H1 (cell line): ENCODE measurements at regions not wholly inside any gene's neighbourhood (a gene's known extent, or its start where the extent isn't known, plus 50 kb on each side); places are given as distances from the start of the nearest gene placed in this dataset.

Experiments
- CTCF ChIA-PET: fragments of 300-600 bp; sonication (Branson Sonifier 250); formaldehyde crosslinking; loops from one replicate; lab custom pipeline; 2021; ENCODE audit not compliant: partially characterized antibody; lab: Charles Lee
- POLR2A ChIA-PET: fragments of 300-600 bp; sonication (Branson Sonifier 250); formaldehyde crosslinking; loops from one replicate; lab custom pipeline; 2021; ENCODE audit warnings: inconsistent platforms; ENCODE audit not compliant: partially characterized antibody; lab: Charles Lee
- DNase-seq, 2 experiments: peaks; one replicate each; pipeline versions ENCODE4 v3.0.0 to v3.0.0-alpha.2; 2010 to 2022; ENCODE audit warnings: low spot score in 2 of 2, low read depth in 1 of 2, mixed read lengths in 1 of 2
- FAIRE-seq: peaks from 2 replicates; lab custom pipeline; 2011; peaks lifted over from hg19 to GRCh38; lab: Jason Lieb, UNC
- H2AFZ ChIP-seq: 2 replicates; pipeline ENCODE4 v1.8.1; 2012; ENCODE audit warnings: low read length, inconsistent platforms
- H2AK5ac ChIP-seq: 2 replicates; pipeline ENCODE4 v1.6.1; 2013; ENCODE audit warnings: low read depth, low read length
- H2BK120ac ChIP-seq: replicated peaks from 2 replicates; pipeline ENCODE3; 2013; ENCODE audit warnings: low read depth, low read length, inconsistent platforms
- H2BK12ac ChIP-seq: 2 replicates; pipeline ENCODE4 v1.6.1; 2013; ENCODE audit warnings: low read depth, low read length
- H2BK15ac ChIP-seq: 2 replicates; pipeline ENCODE4 v1.6.1; 2013; ENCODE audit warnings: low read length
- H2BK20ac ChIP-seq: 2 replicates; pipeline ENCODE4 v1.6.1; 2013; ENCODE audit warnings: low read length
- H2BK5ac ChIP-seq: 2 replicates; pipeline ENCODE4 v1.6.1; 2013; ENCODE audit warnings: low read depth, low read length
- H3K14ac ChIP-seq: 2 replicates; pipeline ENCODE4 v1.6.1; 2013; ENCODE audit warnings: inconsistent platforms; ENCODE audit not compliant: insufficient read length
- H3K18ac ChIP-seq: 2 replicates; pipeline ENCODE4 v1.6.1; 2013; ENCODE audit warnings: low read length; ENCODE audit errors: extremely low read depth
- H3K23ac ChIP-seq: 2 replicates; pipeline ENCODE4 v1.6.1; 2013; ENCODE audit warnings: inconsistent platforms; ENCODE audit not compliant: insufficient read length
- H3K23me2 ChIP-seq: 2 replicates; pipeline ENCODE4 v1.6.1; 2013; ENCODE audit warnings: low read depth, low read length
- H3K27ac ChIP-seq: 2 replicates; pipeline ENCODE4 v1.6.1; 2011; ENCODE audit warnings: low read depth, low read length, inconsistent platforms
- H3K27me3 ChIP-seq, 4 experiments: replicated peaks in 1 of 4; 1 replicate in 1 of 4; 2 replicates in 3 of 4; pipeline versions ENCODE4 v1.6.1 to v1.8.1; 2011 to 2013; ENCODE audit warnings: low read length in 3 of 4, mild to moderate bottlenecking in 3 of 4, inconsistent platforms in 2 of 4, mixed read lengths in 2 of 4, moderate library complexity in 1 of 4; ENCODE audit not compliant: control insufficient read depth in 3 of 4, insufficient read depth in 3 of 4; ENCODE audit errors: extremely low read depth in 1 of 4
- H3K36me3 ChIP-seq, 4 experiments: 2 replicates each; pipeline versions ENCODE4 v1.6.1 to v1.8.1; 2011 to 2013; ENCODE audit warnings: mild to moderate bottlenecking in 4 of 4, low read length in 3 of 4, moderate library complexity in 2 of 4, control low read depth in 1 of 4, inconsistent platforms in 1 of 4; ENCODE audit not compliant: insufficient read depth in 4 of 4, control insufficient read depth in 2 of 4
- H3K4ac ChIP-seq: replicated peaks from 2 replicates; pipeline ENCODE3; 2013; ENCODE audit warnings: low read length, low read depth, mixed read lengths, inconsistent platforms; ENCODE audit not compliant: insufficient read length
- H3K4me1 ChIP-seq, 4 experiments: replicated peaks in 1 of 4; 1 replicate in 1 of 4; 2 replicates in 3 of 4; pipeline versions ENCODE4 v1.6.1 to v1.8.1; 2011 to 2013; ENCODE audit warnings: low read length in 3 of 4, inconsistent platforms in 2 of 4, mixed read lengths in 1 of 4; ENCODE audit not compliant: insufficient read depth in 4 of 4, control insufficient read depth in 3 of 4
- H3K4me2 ChIP-seq, 2 experiments: 2 replicates each; pipeline versions ENCODE4 v1.6.1 to v1.8.1; 2011 to 2013; ENCODE audit warnings: low read depth in 2 of 2, low read length in 2 of 2, control low read depth in 1 of 2, inconsistent platforms in 1 of 2, mild to moderate bottlenecking in 1 of 2; ENCODE audit not compliant: insufficient read depth in 1 of 2
- H3K4me3 ChIP-seq, 4 experiments: fragments of 200-600, 300-600 bp in 1 of 4; sonication (generic), shearing (Covaris generic), sonication (Bioruptor Twin) in 1 of 4; 2 replicates each; pipeline versions ENCODE4 v1.5.1 to v1.8.1; 2011 to 2016; ENCODE audit warnings: low read length in 4 of 4, low read depth in 3 of 4, control low read depth in 2 of 4, inconsistent platforms in 2 of 4, mild to moderate bottlenecking in 2 of 4, mixed read lengths in 1 of 4, moderate library complexity in 1 of 4; ENCODE audit not compliant: insufficient read depth in 2 of 4; ENCODE audit errors: extremely low read depth in 1 of 4
- H3K56ac ChIP-seq: replicated peaks from 2 replicates; pipeline ENCODE3; 2013; ENCODE audit warnings: low read depth, mild to moderate bottlenecking, mixed read lengths, low read length, inconsistent platforms; ENCODE audit not compliant: insufficient read length
- H3K79me1 ChIP-seq: 2 replicates; pipeline ENCODE4 v1.6.1; 2013; ENCODE audit warnings: low read depth, low read length, control low read depth
- H3K79me2 ChIP-seq, 2 experiments: 2 replicates each; pipeline versions ENCODE4 v1.6.1 to v1.8.1; 2012 to 2013; ENCODE audit warnings: low read length in 2 of 2, mild to moderate bottlenecking in 2 of 2, inconsistent platforms in 1 of 2; ENCODE audit not compliant: insufficient read depth in 2 of 2, control insufficient read depth in 1 of 2
- H3K9ac ChIP-seq, 4 experiments: replicated peaks in 1 of 4; 1 replicate in 1 of 4; 2 replicates in 3 of 4; pipeline versions ENCODE4 v1.6.1 to v1.8.1; 2011 to 2013; ENCODE audit warnings: low read depth in 3 of 4, low read length in 3 of 4, control low read depth in 2 of 4, mild to moderate bottlenecking in 2 of 4, moderate library complexity in 2 of 4, inconsistent platforms in 1 of 4; ENCODE audit errors: extremely low read depth in 1 of 4
- H3K9me3 ChIP-seq, 2 experiments: 2 replicates each; pipeline versions ENCODE4 v1.6.1 to v1.8.1; 2012 to 2013; ENCODE audit warnings: mild to moderate bottlenecking in 2 of 2, moderate library complexity in 2 of 2, control low read depth in 1 of 2, inconsistent platforms in 1 of 2, low read depth in 1 of 2, low read length in 1 of 2, mixed read lengths in 1 of 2; ENCODE audit not compliant: insufficient read depth in 2 of 2
- H4K20me1 ChIP-seq, 2 experiments: replicated peaks in 1 of 2; 2 replicates each; pipeline versions ENCODE3 to v1.8.1; 2011 to 2013; ENCODE audit warnings: inconsistent platforms in 2 of 2, low read length in 2 of 2, mild to moderate bottlenecking in 1 of 2; ENCODE audit not compliant: insufficient read depth in 2 of 2, control insufficient read depth in 1 of 2
- H4K5ac ChIP-seq: 2 replicates; pipeline ENCODE4 v1.6.1; 2013; ENCODE audit warnings: low read length, low read depth, mixed read lengths, inconsistent platforms; ENCODE audit not compliant: insufficient read length
- H4K8ac ChIP-seq: 2 replicates; pipeline ENCODE4 v1.8.0; 2013; ENCODE audit warnings: mild to moderate bottlenecking, moderate library complexity, low read length, inconsistent platforms; ENCODE audit not compliant: insufficient read depth; ENCODE audit errors: extremely low read depth
- H4K91ac ChIP-seq: replicated peaks from 2 replicates; pipeline ENCODE3; 2013; ENCODE audit warnings: low read length, mixed read lengths, inconsistent platforms; ENCODE audit not compliant: insufficient read length
- ATF2 ChIP-seq: IDR thresholded peaks from 2 replicates; pipeline ENCODE4 v1.6.1; 2012; ENCODE audit warnings: low read length, inconsistent platforms
- BACH1 ChIP-seq: IDR thresholded peaks from 2 replicates; pipeline ENCODE4 v1.6.1; 2012; ENCODE audit warnings: low read length, improper control_type of control experiment
- E2F6 ChIP-seq: IDR thresholded peaks from 2 replicates; pipeline ENCODE4 v1.6.1; 2012; ENCODE audit warnings: inconsistent platforms
- HDAC6 ChIP-seq: IDR thresholded peaks from one replicate; pipeline ENCODE4 v1.7.1; 2012; ENCODE audit warnings: low read depth, mild to moderate bottlenecking, inconsistent platforms, low read length, moderate library complexity
- KDM1A ChIP-seq: fragments of 200-600, 300-600 bp; sonication (generic); IDR thresholded peaks from 2 replicates; pipeline ENCODE4 v1.7.1; 2016; ENCODE audit warnings: mild to moderate bottlenecking, low read length, borderline replicate concordance
- KDM4A ChIP-seq: IDR thresholded peaks from one replicate; pipeline ENCODE4 v1.7.1; 2012; ENCODE audit warnings: low read depth, mild to moderate bottlenecking, moderate library complexity, low read length, inconsistent platforms; ENCODE audit not compliant: severe bottlenecking
- POLR2A ChIP-seq, 2 experiments: IDR thresholded peaks; 1 replicate in 1 of 2; 2 replicates in 1 of 2; pipeline ENCODE4 v1.6.1; 2011; ENCODE audit warnings: low read depth in 2 of 2, low read length in 2 of 2, mild to moderate bottlenecking in 2 of 2; ENCODE audit errors: control extremely low read depth in 1 of 2
- POLR2AphosphoS5 ChIP-seq: IDR thresholded peaks from 2 replicates; pipeline ENCODE4 v1.6.1; 2011; ENCODE audit warnings: low read depth, low read length
- SUZ12 ChIP-seq: fragments of 200-600 bp; sonication (generic); IDR thresholded peaks from 2 replicates; pipeline ENCODE4 v1.6.1; 2012; ENCODE audit warnings: mild to moderate bottlenecking, inconsistent platforms, low read length, moderate library complexity, mixed read lengths
- TBP ChIP-seq: IDR thresholded peaks from 2 replicates; pipeline ENCODE4 v1.6.1; 2011; ENCODE audit warnings: low read depth, low read length, improper control_type of control experiment
- TEAD4 ChIP-seq: IDR thresholded peaks from 2 replicates; pipeline ENCODE4 v1.6.1; 2012; ENCODE audit warnings: low read depth, low read length, inconsistent platforms, mixed read lengths
- WGBS, 2 experiments: shearing (Covaris generic) in 1 of 2; methylation state at CpG; one replicate each; pipeline versions ENCODE4 v1.1.6 to v1.1.7; 2013 to 2015; ENCODE audit warnings: low lambda C conversion rate in 2 of 2, mixed read lengths in 2 of 2, inconsistent platforms in 1 of 2, low coverage in 1 of 2, missing lambda C conversion rate in 1 of 2; ENCODE audit not compliant: insufficient replicate concordance in 2 of 2, insufficient coverage in 1 of 2, insufficient read length in 1 of 2; ENCODE audit errors: extremely low coverage in 1 of 2, missing lambda C conversion rate in 1 of 2; 5-methylcytosine and 5-hydroxymethylcytosine counted together

GRCh38 chr17:63358111-63358839, 87.8 kb downstream of the CYB561 start:
- CTCF ChIA-PET = interaction anchor here (1.3 to 2.2 kb wide), 2 partner anchors 8 to 68 kb away, joined by 5 to 6 read pairs; no protein-coding TSS in a partner anchor
- POLR2A ChIA-PET = interaction anchor here (0.6 kb wide), 1 partner anchor 96 kb away, joined by 3 read pairs; no protein-coding TSS in a partner anchor
- no peaks in the 10 kb centered on the region for H3K9me3 ChIP-seq
- H3K27me3 ChIP-seq = no peaks in the 10 kb centered on the region
- no peaks in the 10 kb centered on the region for H4K20me1 ChIP-seq
- no peak overlapping the region for H2AFZ ChIP-seq
- no peak overlapping the region for H4K91ac ChIP-seq
- no peak overlapping the region for H3K4ac ChIP-seq
- H3K14ac ChIP-seq = no peak overlapping the region
- no peaks in the 10 kb centered on the region for H3K79me2 ChIP-seq
- no peak overlapping the region for H2AK5ac ChIP-seq
- no peak overlapping the region for H3K23ac ChIP-seq
- H3K18ac ChIP-seq = no peak overlapping the region
- no peaks in the 10 kb centered on the region for H3K79me1 ChIP-seq
- H3K4me1 ChIP-seq = no peaks in the 10 kb centered on the region
- no peak overlapping the region for H3K4me3 ChIP-seq
- FAIRE-seq = no peak
- WGBS, 2 experiments = 93% methylated on average over 6 of the region's 6 CpGs; no CpG with 5 or more reads in 1 of the 2 experiments
- no peak overlapping the region for H3K9ac ChIP-seq
- H2BK12ac ChIP-seq = no peak overlapping the region
- no peak overlapping the region for H2BK20ac ChIP-seq
- DNase-seq = no peak
- H2BK120ac ChIP-seq = no peak overlapping the region
- H3K56ac ChIP-seq = no peak overlapping the region
- no peak overlapping the region for H3K4me2 ChIP-seq
- H3K27ac ChIP-seq = no peak overlapping the region
- H3K23me2 ChIP-seq = no peaks in the 10 kb centered on the region; the same call in 1 of the 2 replicates
- H2BK5ac ChIP-seq = no peak overlapping the region
- no peak overlapping the region for H4K5ac ChIP-seq
- no peak overlapping the region for H2BK15ac ChIP-seq
- no peak overlapping the region for H4K8ac ChIP-seq
- no peaks in the 10 kb centered on the region for H3K36me3 ChIP-seq
- no peak for TF ChIP-seq KDM4A
- no peak for TF ChIP-seq KDM1A
- no peak for TF ChIP-seq HDAC6
- TF ChIP-seq SUZ12 = no peak
- TF ChIP-seq POLR2AphosphoS5 = no peak
- no peak for TF ChIP-seq POLR2A (IDR thresholded peaks at IDR 0.05; ENCODE audit: control extremely low read depth in 1 of 2, low read depth in 2 of 2, low read length in 2 of 2)
- TF ChIP-seq BACH1 = no peak
- no peak for TF ChIP-seq E2F6
- no peak for TF ChIP-seq TEAD4
- no peak for TF ChIP-seq TBP
- TF ChIP-seq ATF2 = no peak
